ENCODE measurements at regions not wholly inside any gene's neighbourhood (a gene's known extent, or its start where the extent isn't known, plus 50 kb on each side); places are given as distances from the start of the nearest gene placed in this dataset.

DNA sequence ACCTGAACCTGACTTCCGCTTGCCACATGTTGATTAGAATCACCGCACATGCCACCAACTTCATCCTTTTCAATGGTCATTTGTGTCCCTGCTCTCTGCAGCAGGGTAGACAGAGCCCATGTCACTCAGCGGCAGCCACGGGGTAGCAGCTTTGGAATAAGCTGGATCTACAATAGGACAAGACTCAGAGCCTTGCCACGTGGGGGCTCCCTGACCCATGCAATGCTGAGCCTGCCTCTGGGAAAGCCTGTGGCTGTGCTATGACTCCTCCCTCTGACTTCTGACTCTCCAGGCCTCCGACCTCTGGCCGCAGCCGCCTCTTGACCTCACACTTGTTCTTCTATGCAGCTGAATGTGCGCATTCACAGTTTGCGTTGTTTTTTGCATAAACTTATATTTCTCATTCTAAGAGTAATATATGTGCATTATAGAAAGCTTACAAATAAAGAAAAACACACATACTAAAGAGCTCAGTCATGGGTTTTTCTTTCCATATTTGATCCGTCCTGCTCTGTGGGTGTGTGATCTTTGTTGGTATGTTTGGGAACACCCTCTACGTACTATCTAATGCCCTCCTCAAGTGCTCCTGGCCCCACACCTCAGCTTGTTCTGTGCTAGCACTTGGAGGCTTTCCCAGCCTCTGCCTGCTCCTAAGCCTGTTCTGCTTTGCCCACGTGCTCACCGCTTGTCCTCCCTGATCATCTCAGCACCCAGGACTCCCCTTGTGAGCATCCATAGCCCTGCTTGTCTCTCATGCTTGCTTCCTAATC lies 198.0 kb upstream of the MKI67 start:
- TF ChIP-seq, protein P1, sequence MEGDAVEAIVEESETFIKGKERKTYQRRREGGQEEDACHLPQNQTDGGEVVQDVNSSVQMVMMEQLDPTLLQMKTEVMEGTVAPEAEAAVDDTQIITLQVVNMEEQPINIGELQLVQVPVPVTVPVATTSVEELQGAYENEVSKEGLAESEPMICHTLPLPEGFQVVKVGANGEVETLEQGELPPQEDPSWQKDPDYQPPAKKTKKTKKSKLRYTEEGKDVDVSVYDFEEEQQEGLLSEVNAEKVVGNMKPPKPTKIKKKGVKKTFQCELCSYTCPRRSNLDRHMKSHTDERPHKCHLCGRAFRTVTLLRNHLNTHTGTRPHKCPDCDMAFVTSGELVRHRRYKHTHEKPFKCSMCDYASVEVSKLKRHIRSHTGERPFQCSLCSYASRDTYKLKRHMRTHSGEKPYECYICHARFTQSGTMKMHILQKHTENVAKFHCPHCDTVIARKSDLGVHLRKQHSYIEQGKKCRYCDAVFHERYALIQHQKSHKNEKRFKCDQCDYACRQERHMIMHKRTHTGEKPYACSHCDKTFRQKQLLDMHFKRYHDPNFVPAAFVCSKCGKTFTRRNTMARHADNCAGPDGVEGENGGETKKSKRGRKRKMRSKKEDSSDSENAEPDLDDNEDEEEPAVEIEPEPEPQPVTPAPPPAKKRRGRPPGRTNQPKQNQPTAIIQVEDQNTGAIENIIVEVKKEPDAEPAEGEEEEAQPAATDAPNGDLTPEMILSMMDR (IDR thresholded peaks at IDR 0.05; ENCODE audit: poor library complexity), result peak; percentile 56
- TF ChIP-seq EZH2 (IDR thresholded peaks at IDR 0.05; ENCODE audit: borderline replicate concordance) (no peak), EZH2phosphoT487 (IDR thresholded peaks at IDR 0.05; ENCODE audit: low read depth, severe bottlenecking, unreplicated experiment) (no peak)
- H3K79me2 ChIP-seq, result no peaks in the 10 kb centered on the region
- no peaks in the 10 kb centered on the region for H3K9me2 ChIP-seq (replicated peaks; ENCODE audit: insufficient read depth)
- no peaks in the 10 kb centered on the region for H4K20me1 ChIP-seq (ENCODE audit: insufficient read depth, poor library complexity, severe bottlenecking)
- DNase-seq (ENCODE audit: low spot score), result peak; percentile 75
- H3K27me3 ChIP-seq, result peaks cover 5% of the 10 kb centered on the region
- H3K36me3 ChIP-seq (replicated peaks; ENCODE audit: insufficient read depth, low read depth), result no peaks in the 10 kb centered on the region
- H3K4me1 ChIP-seq (ENCODE audit: insufficient read depth), result no peaks in the 10 kb centered on the region
- no peak overlapping the region for H2AFZ ChIP-seq
- no peak overlapping the region for H3K4me3 ChIP-seq
- no peak overlapping the region for H3K4me2 ChIP-seq
- no peak overlapping the region for H3K27ac ChIP-seq
- peaks cover 6% of the 10 kb centered on the region for H3K9me3 ChIP-seq (ENCODE audit: low read depth)
- 52% methylated on average over 14 of the region's 14 CpGs for whole genome bisulfite sequencing (ENCODE audit: low lambda C conversion rate, missing lambda C conversion rate)

DNA sequence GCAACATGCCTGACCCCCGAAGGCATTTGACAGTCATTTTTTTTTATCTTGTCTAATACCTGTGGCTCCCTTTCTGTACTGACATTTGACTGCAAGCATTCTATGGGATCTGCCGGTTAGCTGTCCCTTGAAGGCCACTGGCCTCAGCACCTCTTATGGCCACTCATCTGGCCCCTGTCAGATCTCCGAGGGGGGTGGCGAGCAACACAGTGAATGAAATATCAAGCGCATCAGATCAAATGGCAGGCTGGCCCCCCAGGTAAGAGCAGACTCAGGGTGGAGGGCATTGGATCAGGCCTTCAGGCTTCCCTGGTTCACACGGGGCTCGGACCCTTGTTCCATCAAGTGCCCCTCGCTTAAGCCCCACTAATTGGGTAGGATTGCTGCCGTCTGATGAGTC lies 199.6 kb upstream of the MKI67 start:
- peaks cover 6% of the 10 kb centered on the region for H3K9me3 ChIP-seq (ENCODE audit: low read depth)
- no peak overlapping the region for H3K27ac ChIP-seq
- no peaks in the 10 kb centered on the region for H3K36me3 ChIP-seq (replicated peaks; ENCODE audit: insufficient read depth, low read depth)
- H3K79me2 ChIP-seq, result no peaks in the 10 kb centered on the region
- H3K9me2 ChIP-seq (replicated peaks; ENCODE audit: insufficient read depth), result no peaks in the 10 kb centered on the region
- no peak for TF ChIP-seq EZH2 (IDR thresholded peaks at IDR 0.05; ENCODE audit: borderline replicate concordance)
- no peak for TF ChIP-seq EZH2phosphoT487 (IDR thresholded peaks at IDR 0.05; ENCODE audit: low read depth, severe bottlenecking, unreplicated experiment)
- TF ChIP-seq, protein P1 (IDR thresholded peaks at IDR 0.05; ENCODE audit: poor library complexity), result no peak
- H3K4me1 ChIP-seq (ENCODE audit: insufficient read depth), result no peaks in the 10 kb centered on the region
- H3K27me3 ChIP-seq, result peaks cover 5% of the 10 kb centered on the region
- no peak for DNase-seq (ENCODE audit: low spot score)
- H4K20me1 ChIP-seq (ENCODE audit: insufficient read depth, poor library complexity, severe bottlenecking), result no peaks in the 10 kb centered on the region
- 73% methylated on average over 9 of the region's 9 CpGs for WGBS (ENCODE audit: low lambda C conversion rate, missing lambda C conversion rate)
- no peak overlapping the region for H3K4me2 ChIP-seq
- H2AFZ ChIP-seq, result no peak overlapping the region
- no peak overlapping the region for H3K4me3 ChIP-seq

DNA sequence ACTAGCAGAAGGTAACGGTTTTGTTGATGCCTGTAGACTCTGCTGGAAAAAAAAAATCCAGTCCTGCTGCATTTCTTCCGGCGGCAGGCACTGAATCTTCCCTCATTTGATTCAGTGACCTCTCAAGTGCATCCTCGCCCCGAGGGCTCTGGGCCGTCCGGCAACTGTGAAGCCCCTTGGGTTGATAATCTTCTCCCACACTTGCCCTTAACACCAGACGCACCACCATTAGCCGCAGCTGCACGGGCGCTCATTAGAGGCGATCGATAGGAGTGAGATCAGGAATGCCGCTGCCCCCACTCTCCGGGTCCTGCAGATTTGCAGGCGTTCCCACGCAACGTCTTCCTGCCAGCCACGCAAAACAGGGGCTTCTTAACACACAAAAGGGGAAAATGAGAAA lies 200.0 kb upstream of the MKI67 start:
- H3K27ac ChIP-seq, result no peak overlapping the region
- peaks cover 6% of the 10 kb centered on the region for H3K9me3 ChIP-seq (ENCODE audit: low read depth)
- no peaks in the 10 kb centered on the region for H4K20me1 ChIP-seq (ENCODE audit: insufficient read depth, poor library complexity, severe bottlenecking)
- TF ChIP-seq, protein P1 (IDR thresholded peaks at IDR 0.05; ENCODE audit: poor library complexity), result no peak
- TF ChIP-seq EZH2phosphoT487 (IDR thresholded peaks at IDR 0.05; ENCODE audit: low read depth, severe bottlenecking, unreplicated experiment) (no peak), EZH2 (IDR thresholded peaks at IDR 0.05; ENCODE audit: borderline replicate concordance) (no peak)
- no peaks in the 10 kb centered on the region for H3K79me2 ChIP-seq
- no peak overlapping the region for H2AFZ ChIP-seq
- H3K4me2 ChIP-seq, result no peak overlapping the region
- no peak overlapping the region for H3K4me3 ChIP-seq
- WGBS (ENCODE audit: low lambda C conversion rate, missing lambda C conversion rate), result 79% methylated on average over 19 of the region's 19 CpGs
- peaks cover 5% of the 10 kb centered on the region for H3K27me3 ChIP-seq
- no peaks in the 10 kb centered on the region for H3K36me3 ChIP-seq (replicated peaks; ENCODE audit: insufficient read depth, low read depth)
- H3K4me1 ChIP-seq (ENCODE audit: insufficient read depth), result no peaks in the 10 kb centered on the region
- no peaks in the 10 kb centered on the region for H3K9me2 ChIP-seq (replicated peaks; ENCODE audit: insufficient read depth)
- no peak for DNase-seq (ENCODE audit: low spot score)
